ENCODE measurements at regions not wholly inside any gene's neighbourhood (a gene's known extent, or its start where the extent isn't known, plus 50 kb on each side); places are given as distances from the start of the nearest gene placed in this dataset.

DNA sequence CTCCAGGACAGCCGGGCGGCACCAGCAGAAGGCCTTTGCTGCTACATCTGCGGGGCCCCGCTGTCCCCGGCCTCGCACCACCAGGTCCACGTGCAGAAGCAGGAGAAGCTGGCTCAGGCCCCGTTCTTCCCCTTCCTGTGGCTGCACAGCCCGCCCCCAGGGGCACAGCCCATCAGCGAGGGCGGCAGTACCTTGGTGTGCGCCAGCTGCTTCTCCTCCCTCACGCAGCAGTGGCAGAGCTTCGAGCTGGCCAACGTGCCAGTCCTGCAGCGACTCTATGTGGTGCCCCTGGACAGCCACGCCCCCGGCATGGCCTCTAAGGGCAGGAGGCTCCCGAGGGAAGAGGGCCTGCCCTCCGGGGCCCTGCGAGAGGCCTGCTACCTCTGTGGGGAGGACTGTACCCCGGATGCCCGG, 58.3 kb upstream of the CIBAR2 start (continued):
- TF ChIP-seq MATR3 (CRISPR knock-in tag; IDR thresholded peaks at IDR 0.05) (no peak), MIER3 (CRISPR knock-in tag; IDR thresholded peaks at IDR 0.05; ENCODE audit: borderline replicate concordance) (no peak), HNF4A (CRISPR knock-in tag; IDR thresholded peaks at IDR 0.05) (no peak), ZNF878 (CRISPR knock-in tag; IDR thresholded peaks at IDR 0.05) (no peak), TOE1 (CRISPR knock-in tag; IDR thresholded peaks at IDR 0.05) (no peak), ZNF232 (CRISPR knock-in tag; IDR thresholded peaks at IDR 0.05; ENCODE audit: borderline replicate concordance) (peak; percentile 51; the same call in 1 of the 2 replicates), SP2 (CRISPR knock-in tag; IDR thresholded peaks at IDR 0.05) (peak; percentile 41; the same call in 1 of the 2 replicates), MEIS1 (CRISPR knock-in tag; IDR thresholded peaks at IDR 0.05; ENCODE audit: borderline replicate concordance) (no peak), RAD51 (IDR thresholded peaks at IDR 0.05; ENCODE audit: borderline replicate concordance) (no peak), ZKSCAN1 (IDR thresholded peaks at IDR 0.05; ENCODE audit: low read length) (no peak), ZBTB38 (CRISPR knock-in tag; IDR thresholded peaks at IDR 0.05) (peak; percentile 73; the same call in 1 of the 2 replicates), HNRNPL (IDR thresholded peaks at IDR 0.05; ENCODE audit: low read depth, low read length) (0 out of 2 replicates have a peak, but pooled peaks have one; percentile 31), NCOA1 (CRISPR knock-in tag; IDR thresholded peaks at IDR 0.05) (no peak), EEA1 (CRISPR knock-in tag; IDR thresholded peaks at IDR 0.05; ENCODE audit: borderline replicate concordance) (no peak), ZNF124 (CRISPR knock-in tag; IDR thresholded peaks at IDR 0.05) (no peak), ZSCAN25 (CRISPR knock-in tag; IDR thresholded peaks at IDR 0.05) (no peak), TAF1 (CRISPR knock-in tag; IDR thresholded peaks at IDR 0.05) (no peak), SUZ12 (IDR thresholded peaks at IDR 0.05; ENCODE audit: low read depth, low read length) (no peak), SIN3A (IDR thresholded peaks at IDR 0.05; ENCODE audit: borderline replicate concordance, low read depth, low read length) (no peak), MZF1 (CRISPR knock-in tag; IDR thresholded peaks at IDR 0.05; ENCODE audit: borderline replicate concordance) (no peak)
- TF ChIP-seq, protein P1, sequence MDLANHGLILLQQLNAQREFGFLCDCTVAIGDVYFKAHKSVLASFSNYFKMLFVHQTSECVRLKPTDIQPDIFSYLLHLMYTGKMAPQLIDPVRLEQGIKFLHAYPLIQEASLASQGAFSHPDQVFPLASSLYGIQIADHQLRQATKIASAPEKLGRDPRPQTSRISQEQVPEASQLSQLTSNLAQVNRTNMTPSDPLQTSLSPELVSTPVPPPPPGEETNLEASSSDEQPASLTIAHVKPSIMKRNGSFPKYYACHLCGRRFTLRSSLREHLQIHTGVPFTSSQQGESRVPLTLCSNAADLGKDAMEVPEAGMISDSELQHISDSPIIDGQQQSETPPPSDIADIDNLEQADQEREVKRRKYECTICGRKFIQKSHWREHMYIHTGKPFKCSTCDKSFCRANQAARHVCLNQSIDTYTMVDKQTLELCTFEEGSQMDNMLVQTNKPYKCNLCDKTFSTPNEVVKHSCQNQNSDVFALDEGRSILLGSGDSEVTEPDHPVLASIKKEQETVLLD (CRISPR knock-in tag; IDR thresholded peaks at IDR 0.05; ENCODE audit: low read depth), result no peak
- TF ChIP-seq, protein P2, sequence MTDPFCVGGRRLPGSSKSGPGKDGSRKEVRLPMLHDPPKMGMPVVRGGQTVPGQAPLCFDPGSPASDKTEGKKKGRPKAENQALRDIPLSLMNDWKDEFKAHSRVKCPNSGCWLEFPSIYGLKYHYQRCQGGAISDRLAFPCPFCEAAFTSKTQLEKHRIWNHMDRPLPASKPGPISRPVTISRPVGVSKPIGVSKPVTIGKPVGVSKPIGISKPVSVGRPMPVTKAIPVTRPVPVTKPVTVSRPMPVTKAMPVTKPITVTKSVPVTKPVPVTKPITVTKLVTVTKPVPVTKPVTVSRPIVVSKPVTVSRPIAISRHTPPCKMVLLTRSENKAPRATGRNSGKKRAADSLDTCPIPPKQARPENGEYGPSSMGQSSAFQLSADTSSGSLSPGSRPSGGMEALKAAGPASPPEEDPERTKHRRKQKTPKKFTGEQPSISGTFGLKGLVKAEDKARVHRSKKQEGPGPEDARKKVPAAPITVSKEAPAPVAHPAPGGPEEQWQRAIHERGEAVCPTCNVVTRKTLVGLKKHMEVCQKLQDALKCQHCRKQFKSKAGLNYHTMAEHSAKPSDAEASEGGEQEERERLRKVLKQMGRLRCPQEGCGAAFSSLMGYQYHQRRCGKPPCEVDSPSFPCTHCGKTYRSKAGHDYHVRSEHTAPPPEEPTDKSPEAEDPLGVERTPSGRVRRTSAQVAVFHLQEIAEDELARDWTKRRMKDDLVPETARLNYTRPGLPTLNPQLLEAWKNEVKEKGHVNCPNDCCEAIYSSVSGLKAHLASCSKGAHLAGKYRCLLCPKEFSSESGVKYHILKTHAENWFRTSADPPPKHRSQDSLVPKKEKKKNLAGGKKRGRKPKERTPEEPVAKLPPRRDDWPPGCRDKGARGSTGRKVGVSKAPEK (CRISPR knock-in tag; IDR thresholded peaks at IDR 0.05; ENCODE audit: borderline replicate concordance), result 0 out of 2 replicates have a peak, but pooled peaks have one; percentile 57
- TF ChIP-seq, protein P3, sequence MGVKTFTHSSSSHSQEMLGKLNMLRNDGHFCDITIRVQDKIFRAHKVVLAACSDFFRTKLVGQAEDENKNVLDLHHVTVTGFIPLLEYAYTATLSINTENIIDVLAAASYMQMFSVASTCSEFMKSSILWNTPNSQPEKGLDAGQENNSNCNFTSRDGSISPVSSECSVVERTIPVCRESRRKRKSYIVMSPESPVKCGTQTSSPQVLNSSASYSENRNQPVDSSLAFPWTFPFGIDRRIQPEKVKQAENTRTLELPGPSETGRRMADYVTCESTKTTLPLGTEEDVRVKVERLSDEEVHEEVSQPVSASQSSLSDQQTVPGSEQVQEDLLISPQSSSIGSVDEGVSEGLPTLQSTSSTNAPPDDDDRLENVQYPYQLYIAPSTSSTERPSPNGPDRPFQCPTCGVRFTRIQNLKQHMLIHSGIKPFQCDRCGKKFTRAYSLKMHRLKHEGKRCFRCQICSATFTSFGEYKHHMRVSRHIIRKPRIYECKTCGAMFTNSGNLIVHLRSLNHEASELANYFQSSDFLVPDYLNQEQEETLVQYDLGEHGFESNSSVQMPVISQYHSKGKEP (CRISPR knock-in tag; IDR thresholded peaks at IDR 0.05), result no peak
- TF ChIP-seq, protein P4, sequence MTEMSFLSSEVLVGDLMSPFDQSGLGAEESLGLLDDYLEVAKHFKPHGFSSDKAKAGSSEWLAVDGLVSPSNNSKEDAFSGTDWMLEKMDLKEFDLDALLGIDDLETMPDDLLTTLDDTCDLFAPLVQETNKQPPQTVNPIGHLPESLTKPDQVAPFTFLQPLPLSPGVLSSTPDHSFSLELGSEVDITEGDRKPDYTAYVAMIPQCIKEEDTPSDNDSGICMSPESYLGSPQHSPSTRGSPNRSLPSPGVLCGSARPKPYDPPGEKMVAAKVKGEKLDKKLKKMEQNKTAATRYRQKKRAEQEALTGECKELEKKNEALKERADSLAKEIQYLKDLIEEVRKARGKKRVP (CRISPR knock-in tag; IDR thresholded peaks at IDR 0.05), result no peak
- TF ChIP-seq, protein P5, sequence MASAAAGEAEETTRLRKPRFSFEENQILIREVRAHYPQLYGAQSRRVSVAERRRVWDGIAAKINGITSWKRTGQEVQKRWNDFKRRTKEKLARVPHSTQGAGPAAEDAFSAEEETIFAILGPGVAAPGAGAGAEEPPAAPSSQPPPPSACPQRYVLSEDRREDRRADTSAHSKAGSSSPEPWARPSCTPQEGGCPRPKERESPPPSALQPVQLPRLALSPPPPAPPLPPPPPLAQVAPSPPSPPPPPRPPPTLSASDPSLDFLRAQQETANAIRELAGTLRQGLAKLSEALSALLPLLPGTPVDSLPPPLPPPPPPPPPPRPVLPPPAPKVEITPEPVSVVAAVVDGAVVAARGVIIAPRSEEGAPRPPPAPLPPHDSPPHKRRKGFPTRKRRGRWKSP (CRISPR knock-in tag; IDR thresholded peaks at IDR 0.05), result no peak
